ENCODE measurements at regions not wholly inside any gene's neighbourhood (a gene's known extent, or its start where the extent isn't known, plus 50 kb on each side); places are given as distances from the start of the nearest gene placed in this dataset.

DNA sequence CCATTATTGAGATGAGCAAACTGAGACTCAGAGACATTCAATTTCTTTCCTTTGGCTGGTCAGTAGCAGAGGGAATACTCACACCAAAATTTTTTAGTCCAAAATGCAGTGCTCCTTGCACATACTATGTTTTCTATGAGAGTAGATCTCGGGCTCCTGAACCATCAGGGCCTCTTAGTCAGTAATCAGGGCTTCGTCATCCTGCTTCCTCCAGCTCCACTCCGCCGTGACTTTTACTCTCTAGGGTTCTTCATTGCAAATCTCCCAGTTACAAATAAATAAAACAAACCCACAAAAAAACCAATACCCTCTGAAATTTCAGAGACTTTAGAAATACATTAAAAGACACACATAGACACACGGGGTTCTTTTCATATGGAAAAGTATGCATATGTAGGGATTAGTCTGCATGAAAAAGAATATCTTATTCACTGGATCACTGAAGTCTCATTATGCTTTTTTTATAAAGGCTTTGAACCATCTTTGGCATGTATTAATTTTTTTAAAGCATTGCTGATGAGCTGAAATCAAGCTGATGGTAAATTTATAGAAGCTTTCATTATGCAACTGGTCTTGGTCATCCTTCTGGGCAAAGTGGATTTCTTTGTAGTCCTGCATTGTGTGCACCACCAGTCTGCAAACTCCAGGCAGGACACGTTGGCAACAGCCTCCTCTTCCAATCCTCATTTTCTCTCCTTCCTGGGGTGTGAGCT is 235.0 kb downstream of the ICOS start:
- no peak for TF ChIP-seq CTCF (IDR thresholded peaks at IDR 0.05)
- no peak for TF ChIP-seq POLR2A (IDR thresholded peaks at IDR 0.05)
